Neural cell (in vitro differentiated cells): ENCODE measurements at regions not wholly inside any gene's neighbourhood (a gene's known extent, or its start where the extent isn't known, plus 50 kb on each side); places are given as distances from the start of the nearest gene placed in this dataset.
"Not testable (repeated sequence)": the region's sequence is repeated elsewhere in the genome, so short reads cannot be mapped to it uniquely, and the experiment has no call there.

Experiments
- H2AFZ ChIP-seq: fragments of 200-600, 300-800 bp; sonication (generic), shearing (Covaris generic); 2 replicates; pipeline ENCODE4 v1.6.0; 2014; ENCODE audit warnings: low read depth, mild to moderate bottlenecking, antibody characterized with exemption, low read length, moderate library complexity
- H3F3A ChIP-seq: fragments of 200-600 bp; shearing (Covaris generic); 2 replicates; pipeline ENCODE4 v1.6.1; 2016; ENCODE audit warnings: mild to moderate bottlenecking, moderate library complexity, mixed read lengths, antibody characterized with exemption, low read length; ENCODE audit not compliant: insufficient read depth, poor library complexity, severe bottlenecking
- H3K27ac ChIP-seq: fragments of 200-600, 300-800 bp; sonication (generic), shearing (Covaris generic); 2 replicates; pipeline ENCODE4 v1.5.1; 2014; ENCODE audit warnings: mild to moderate bottlenecking, low read length, moderate library complexity
- H3K27me3 ChIP-seq: fragments of 300-800, 200-600 bp; sonication (generic), shearing (Covaris generic); 2 replicates; pipeline ENCODE4 v1.6.0; 2014; ENCODE audit warnings: mild to moderate bottlenecking, low read depth, low read length, moderate library complexity; ENCODE audit not compliant: insufficient read depth
- H3K36me3 ChIP-seq: fragments of 300-800, 200-600 bp; sonication (generic), shearing (Covaris generic); 2 replicates; pipeline ENCODE4 v1.5.1; 2014; ENCODE audit warnings: mild to moderate bottlenecking, antibody characterized with exemption, low read length, moderate library complexity; ENCODE audit not compliant: insufficient read depth
- H3K4me2 ChIP-seq: fragments of 300-800, 200-600 bp; sonication (generic), shearing (Covaris generic); 2 replicates; pipeline ENCODE4 v1.6.0; 2014; ENCODE audit warnings: mild to moderate bottlenecking, low read length
- H3K4me3 ChIP-seq: fragments of 300-800, 200-600 bp; sonication (generic), shearing (Covaris generic); 2 replicates; pipeline ENCODE4 v1.5.1; 2014; ENCODE audit warnings: mild to moderate bottlenecking, low read length, moderate library complexity
- H3K79me2 ChIP-seq: fragments of 200-600 bp; shearing (Covaris generic); replicated peaks from 2 replicates; pipeline ENCODE4 v1.6.0; 2014; ENCODE audit warnings: mild to moderate bottlenecking, low read length, moderate library complexity; ENCODE audit not compliant: insufficient read depth
- H3K9ac ChIP-seq: fragments of 300-800, 200-600 bp; sonication (generic), shearing (Covaris generic); 2 replicates; pipeline ENCODE4 v1.6.1; 2016; ENCODE audit warnings: mild to moderate bottlenecking, low read length, mixed read lengths
- H3K9me2 ChIP-seq: fragments of 200-600 bp; shearing (Covaris generic); 2 replicates; pipeline ENCODE4 v1.6.1; 2016; ENCODE audit warnings: mild to moderate bottlenecking, low read length, mixed read lengths; ENCODE audit not compliant: insufficient read depth
- H3K9me3 ChIP-seq: fragments of 200-600, 300-800 bp; sonication (generic), shearing (Covaris generic); 2 replicates; pipeline ENCODE4 v1.6.1; 2016; ENCODE audit warnings: mild to moderate bottlenecking, mixed run types, low read length, moderate library complexity, mixed read lengths
- H4K20me1 ChIP-seq: fragments of 200-600 bp; shearing (Covaris generic); 2 replicates; pipeline ENCODE4 v1.6.1; 2016; ENCODE audit warnings: mild to moderate bottlenecking, mixed run types; ENCODE audit not compliant: insufficient read depth
- CTCF ChIP-seq: fragments of 450-650 bp; IDR thresholded peaks from 2 replicates; pipeline ENCODE4 v1.5.1; 2014; ENCODE audit warnings: antibody characterized with exemption, mild to moderate bottlenecking, moderate library complexity; ENCODE audit not compliant: poor library complexity, severe bottlenecking
- EP300 ChIP-seq: fragments of 450-650 bp; conservative IDR thresholded peaks from 2 replicates; pipeline ENCODE4 v1.6.1; 2014; ENCODE audit warnings: antibody characterized with exemption, mild to moderate bottlenecking, moderate library complexity; ENCODE audit not compliant: poor library complexity, severe bottlenecking
- EZH2 ChIP-seq: fragments of 200-600, 300-800 bp; shearing (Covaris generic), sonication (generic); IDR thresholded peaks from 2 replicates; pipeline ENCODE4 v1.6.1; 2014; ENCODE audit warnings: antibody characterized with exemption, low read length, borderline replicate concordance, mild to moderate bottlenecking; ENCODE audit not compliant: insufficient read depth, poor library complexity, severe bottlenecking
- MXI1 ChIP-seq: fragments of 450-650 bp; conservative IDR thresholded peaks from 2 replicates; pipeline ENCODE4 v1.6.1; 2014; ENCODE audit warnings: antibody characterized with exemption, mild to moderate bottlenecking; ENCODE audit not compliant: poor library complexity, severe bottlenecking
- POLR2AphosphoS5 ChIP-seq: IDR thresholded peaks from 2 replicates; pipeline ENCODE4 v1.6.1; 2012
- RAD21 ChIP-seq: fragments of 450-650 bp; conservative IDR thresholded peaks from 2 replicates; pipeline ENCODE4 v1.6.1; 2014; ENCODE audit warnings: antibody characterized with exemption, mild to moderate bottlenecking, moderate library complexity
- REST ChIP-seq: IDR thresholded peaks from 2 replicates; pipeline ENCODE4 v1.6.1; 2012; ENCODE audit warnings: borderline replicate concordance
- SMC3 ChIP-seq: fragments of 450-650 bp; conservative IDR thresholded peaks from 2 replicates; pipeline ENCODE4 v1.6.1; 2014; ENCODE audit warnings: antibody characterized with exemption, mild to moderate bottlenecking, moderate library complexity; ENCODE audit not compliant: poor library complexity
- TAF1 ChIP-seq: IDR thresholded peaks from 2 replicates; pipeline ENCODE4 v1.6.1; 2012; ENCODE audit warnings: low read depth

GRCh38 chr4:103264905-103265304 is 66.8 kb upstream of the CENPE start:
- no peaks in the 10 kb centered on the region for H4K20me1 ChIP-seq
- no peak overlapping the region for H3K27ac ChIP-seq
- TF ChIP-seq EP300 (no peak), TAF1 (no peak), CTCF (no peak), MXI1 (no peak), POLR2AphosphoS5 (no peak), EZH2 (no peak), REST (no peak), SMC3 (no peak), RAD21 (no peak)

GRCh38 chr4:103256068-103256467 is 57.9 kb upstream of the CENPE start:
- H4K20me1 ChIP-seq, H2AFZ ChIP-seq, H3K9me2 ChIP-seq, H3K79me2 ChIP-seq, H3K4me3 ChIP-seq, H3K27me3 ChIP-seq, H3K9ac ChIP-seq, H3K27ac ChIP-seq, H3K9me3 ChIP-seq, H3F3A ChIP-seq, H3K36me3 ChIP-seq, H3K4me2 ChIP-seq: not testable (repeated sequence)

More at GRCh38 chr4:103264905-103265304, 66.8 kb upstream of the CENPE start:
- H3K36me3 ChIP-seq, result no peaks in the 10 kb centered on the region
- no peak overlapping the region for H3K4me2 ChIP-seq
- H3K9ac ChIP-seq, result no peak overlapping the region
- no peak overlapping the region for H3K4me3 ChIP-seq
- no peak overlapping the region for H2AFZ ChIP-seq
- no peaks in the 10 kb centered on the region for H3K9me3 ChIP-seq
- no peaks in the 10 kb centered on the region for H3F3A ChIP-seq
- H3K9me2 ChIP-seq, result no peaks in the 10 kb centered on the region
- H3K79me2 ChIP-seq, result no peaks in the 10 kb centered on the region
- no peaks in the 10 kb centered on the region for H3K27me3 ChIP-seq
